ENCODE measurements at regions not wholly inside any gene's neighbourhood (a gene's known extent, or its start where the extent isn't known, plus 50 kb on each side); places are given as distances from the start of the nearest gene placed in this dataset.

GRCh38 chr5:86786955-86787354 lies 169.2 kb downstream of the COX7C start:
- FAIRE-seq = no peak

DNA sequence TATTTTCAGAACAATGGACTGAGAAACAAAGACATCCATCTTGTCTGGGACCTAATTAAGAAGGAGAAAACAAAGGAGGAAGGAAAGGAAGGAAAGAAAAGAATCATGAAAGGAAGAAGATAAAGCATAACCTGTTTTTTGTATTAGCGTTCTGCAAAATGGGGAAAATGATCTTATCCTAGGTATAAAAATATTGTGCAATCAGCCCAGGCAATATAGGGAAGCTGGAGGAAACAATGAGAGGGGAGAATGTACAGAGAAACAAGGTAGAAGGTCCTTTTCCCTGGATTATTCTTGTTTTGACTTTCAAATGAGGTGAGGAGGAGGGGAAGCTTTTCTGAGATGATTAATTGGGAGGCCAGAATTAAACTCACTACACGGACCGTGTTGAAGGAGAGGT lies 177.9 kb downstream of the COX7C start:
- no peak for FAIRE-seq

GRCh38 chr5:86797677-86798076 lies 179.9 kb downstream of the COX7C start:
- FAIRE-seq = no peak

- no peak for FAIRE-seq
Measured at GRCh38 chr5:86806206-86806605, 188.5 kb downstream of the COX7C start.

DNA sequence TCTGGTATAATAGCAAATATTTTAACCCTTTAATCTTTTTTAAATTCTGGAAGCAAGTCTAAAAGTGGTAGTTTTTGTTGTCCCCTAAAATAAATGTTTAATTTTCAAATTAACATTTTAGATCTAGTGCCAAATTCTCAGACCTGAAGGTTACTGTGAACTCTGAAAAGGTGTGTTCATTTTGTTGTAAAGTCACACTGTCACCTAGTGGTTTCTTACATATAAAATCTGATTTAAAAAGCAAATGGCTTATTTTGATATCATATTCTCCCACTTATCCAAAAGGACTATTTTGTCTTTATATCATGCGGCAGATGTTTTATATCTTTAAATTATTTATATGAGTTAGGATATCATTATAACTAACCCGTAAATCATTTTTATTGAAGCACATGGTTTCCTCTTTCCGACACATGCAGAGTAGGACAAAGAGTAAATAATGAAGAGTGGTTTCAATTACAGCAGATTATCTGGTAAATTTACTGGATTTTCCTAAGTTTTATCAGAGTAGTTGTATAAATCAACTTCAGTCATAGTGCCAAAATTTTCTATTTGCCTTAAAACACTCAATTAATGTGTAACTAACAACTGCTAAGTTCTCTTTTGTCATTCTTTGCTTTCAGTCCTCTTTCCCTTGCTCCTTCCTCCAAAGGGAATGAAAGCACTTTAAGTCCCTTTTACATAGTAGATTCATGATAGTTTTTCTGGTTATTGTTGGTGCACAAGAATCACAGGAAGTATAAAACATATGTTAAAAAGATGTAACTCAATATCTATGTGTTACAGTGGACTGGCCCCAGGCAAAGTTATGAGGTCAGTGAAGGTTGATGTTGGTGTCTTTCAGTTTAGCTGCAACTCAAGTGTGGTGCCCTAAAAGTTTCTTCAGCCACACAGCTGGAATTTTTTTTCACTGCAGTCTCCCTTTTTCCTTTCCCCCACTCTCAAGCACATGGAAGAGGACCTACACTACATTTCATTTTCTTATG lies 189.6 kb downstream of the COX7C start:
- no peak for FAIRE-seq

- no peak for FAIRE-seq
Measured at GRCh38 chr5:86814315-86814714, 196.6 kb downstream of the COX7C start.

DNA sequence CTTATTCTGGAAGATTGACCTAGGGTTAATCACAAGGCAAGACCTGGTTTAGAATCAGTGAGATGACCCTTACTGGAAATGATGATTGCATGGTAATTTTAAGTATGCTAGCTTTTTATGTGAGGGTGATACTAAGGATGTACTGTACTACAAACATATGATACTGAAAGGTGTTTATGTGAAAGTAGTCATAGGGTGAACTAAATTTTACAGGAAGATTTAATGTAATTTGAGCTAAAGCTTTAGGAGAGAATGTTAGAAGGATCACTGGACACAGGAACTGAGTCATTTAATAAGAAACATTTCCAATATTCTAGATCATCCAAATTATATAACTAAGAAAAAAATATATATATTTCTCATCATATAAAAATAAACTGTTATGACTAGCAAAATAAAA lies 197.2 kb downstream of the COX7C start:
- FAIRE-seq = no peak

DNA sequence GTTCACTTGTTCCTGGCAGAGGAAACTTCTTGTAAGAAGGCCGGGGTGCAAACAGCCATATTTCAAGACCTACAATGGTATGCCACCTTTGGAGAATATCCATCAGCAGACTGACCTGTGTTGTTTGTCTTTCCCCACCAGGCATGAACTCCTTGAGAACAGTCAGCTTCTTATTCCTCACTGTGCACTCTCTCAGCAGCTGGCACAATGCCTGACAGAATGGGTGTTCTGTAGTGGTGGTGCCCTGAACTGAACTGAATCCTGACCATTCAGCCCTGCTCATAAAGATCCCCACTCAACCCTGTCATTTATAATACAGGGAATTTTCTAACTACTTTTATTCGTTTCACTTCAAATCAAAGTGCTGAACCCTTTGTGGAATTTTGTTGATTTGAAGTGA lies 206.9 kb downstream of the COX7C start:
- no peak for FAIRE-seq

DNA sequence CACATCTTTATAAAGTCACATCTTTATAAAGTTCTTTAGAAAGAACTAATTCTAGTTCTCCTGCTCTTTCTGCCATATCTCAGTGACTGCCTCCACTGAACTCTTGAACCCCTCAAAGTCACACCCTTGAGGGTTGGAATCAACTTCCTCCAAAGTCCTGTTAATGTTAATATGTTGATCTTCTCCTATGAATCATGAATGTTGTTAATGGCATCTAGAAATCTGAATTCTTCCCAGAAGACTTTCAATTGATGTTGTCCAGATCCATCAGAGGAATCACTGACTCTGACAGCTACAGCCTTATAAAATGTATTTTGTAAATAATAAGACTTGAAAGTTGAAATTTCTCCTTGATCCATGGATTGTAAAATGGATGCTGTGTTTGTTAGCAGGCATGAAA lies 213.4 kb downstream of the COX7C start:
- no peak for FAIRE-seq

- no peak for FAIRE-seq
Measured at GRCh38 chr5:86833868-86834267, 216.1 kb downstream of the COX7C start.

- FAIRE-seq = no peak
Measured at GRCh38 chr5:86837610-86838009, 219.9 kb downstream of the COX7C start.

DNA sequence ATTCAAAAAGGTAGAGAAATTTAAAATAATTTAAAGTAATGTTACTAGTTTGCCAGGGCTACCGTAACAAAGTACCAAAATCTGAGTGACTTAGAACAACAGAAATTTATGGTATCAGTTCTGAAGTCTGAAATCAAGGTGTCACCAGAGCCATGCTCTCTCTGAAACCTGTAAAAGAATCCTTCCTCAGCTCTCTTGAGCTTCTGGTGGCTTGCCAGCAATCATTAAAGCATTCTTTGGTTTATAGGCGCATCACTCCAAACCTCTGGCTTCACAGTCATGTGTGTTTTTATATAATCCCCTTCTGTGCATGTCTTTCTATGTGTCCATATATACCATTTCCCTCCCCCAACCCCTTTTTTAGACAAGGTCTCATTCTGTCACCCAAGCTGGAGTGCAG lies 220.3 kb downstream of the COX7C start:
- no peak for FAIRE-seq

DNA sequence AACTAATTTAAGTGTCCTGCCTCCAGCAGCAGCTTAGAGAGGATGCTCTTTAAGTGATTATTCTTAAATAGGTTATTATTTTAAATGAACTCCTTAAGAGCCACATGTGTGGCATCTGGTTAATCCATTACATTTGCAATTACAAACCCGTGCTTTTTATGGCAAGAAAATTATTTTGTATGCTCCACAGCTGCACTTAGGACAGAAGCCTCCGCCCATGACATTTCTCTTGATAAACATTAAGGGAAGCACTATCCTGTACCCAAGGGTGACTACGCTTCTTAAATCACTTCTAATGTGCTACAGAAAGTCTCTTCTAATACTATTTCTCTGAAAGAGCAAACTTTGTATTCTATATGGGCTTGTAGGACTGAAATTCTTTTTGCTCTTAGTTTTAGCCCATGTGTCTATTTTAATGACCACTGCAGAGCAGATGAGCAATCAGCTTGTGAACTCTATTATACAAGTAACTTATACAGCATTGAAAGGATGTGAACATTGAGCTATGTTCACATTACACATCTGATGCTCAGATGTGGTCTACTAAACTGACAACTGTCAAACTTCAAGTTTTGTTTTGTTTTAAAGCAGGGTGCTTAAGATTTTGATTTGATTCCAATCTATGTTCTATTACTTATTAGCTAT lies 223.4 kb downstream of the COX7C start:
- FAIRE-seq = no peak

DNA sequence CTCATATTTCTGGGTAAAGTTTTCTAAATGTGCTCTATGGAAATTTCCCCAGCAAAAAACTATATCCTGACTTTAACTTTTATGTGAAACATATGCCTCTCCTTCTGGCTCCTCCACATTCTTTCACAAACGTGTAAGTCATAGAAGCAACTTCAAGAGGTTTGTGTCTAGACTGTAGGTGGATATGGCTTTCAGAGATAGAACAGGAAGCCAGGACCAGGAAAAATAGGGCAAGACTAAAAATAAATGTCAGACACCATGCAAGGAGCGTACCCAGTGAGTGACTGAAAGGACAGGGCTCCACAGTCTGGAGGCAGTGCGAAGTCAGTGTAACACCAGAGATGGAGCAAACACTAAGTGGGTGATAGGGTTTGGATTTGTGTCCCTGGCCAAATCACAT lies 240.7 kb downstream of the COX7C start:
- FAIRE-seq = no peak

DNA sequence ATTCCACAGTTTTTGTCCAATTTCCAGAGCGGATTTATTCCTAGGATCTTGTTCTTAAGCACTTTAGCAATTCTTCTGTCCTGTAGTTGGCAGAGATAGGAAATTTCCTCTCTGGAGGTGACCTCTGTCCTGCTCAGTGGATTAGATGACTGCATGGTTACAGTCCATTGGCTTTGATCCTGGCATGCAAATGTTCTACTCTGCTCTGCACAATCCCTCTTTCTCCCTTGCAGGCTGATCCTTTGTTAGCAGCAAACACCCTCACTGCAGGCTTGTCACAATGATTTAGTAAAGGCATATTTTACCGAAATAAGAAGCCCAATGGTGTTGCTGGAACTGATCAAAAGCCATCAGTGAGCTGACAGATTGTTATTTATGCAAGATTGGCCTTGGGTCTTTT lies 243.8 kb downstream of the COX7C start:
- no peak for FAIRE-seq

- FAIRE-seq = no peak
Measured at GRCh38 chr5:86862093-86862492, 244.4 kb downstream of the COX7C start.

- no peak for FAIRE-seq
Measured at GRCh38 chr5:86864051-86864450, 246.3 kb downstream of the COX7C start.

DNA sequence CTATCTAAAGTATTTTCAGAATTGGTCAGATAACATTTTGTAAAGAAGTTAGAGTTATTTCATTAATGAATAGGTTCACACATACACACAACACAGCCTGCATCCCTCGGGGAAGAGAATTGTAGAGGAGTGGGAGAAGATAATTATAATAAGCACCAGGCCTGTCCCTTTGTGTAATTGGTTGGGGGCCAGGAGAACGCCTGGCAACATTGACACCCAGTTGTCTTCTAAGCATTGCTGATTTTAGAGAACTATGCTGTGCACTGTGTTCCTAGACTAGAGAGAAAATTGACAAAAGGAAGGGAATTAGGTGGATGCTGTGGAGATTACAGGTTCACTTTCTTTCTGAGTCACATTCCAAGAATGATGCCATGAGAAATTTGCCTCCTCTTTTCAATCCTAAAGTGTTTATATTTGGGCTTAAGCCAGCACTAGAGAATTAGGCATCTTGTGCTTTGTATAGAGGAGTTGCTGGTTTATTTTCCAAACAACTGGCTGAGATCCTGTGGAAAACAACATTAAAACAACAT lies 247.6 kb downstream of the COX7C start:
- no peak for FAIRE-seq

- no peak for FAIRE-seq
Measured at GRCh38 chr5:86866036-86866435, 248.3 kb downstream of the COX7C start.

DNA sequence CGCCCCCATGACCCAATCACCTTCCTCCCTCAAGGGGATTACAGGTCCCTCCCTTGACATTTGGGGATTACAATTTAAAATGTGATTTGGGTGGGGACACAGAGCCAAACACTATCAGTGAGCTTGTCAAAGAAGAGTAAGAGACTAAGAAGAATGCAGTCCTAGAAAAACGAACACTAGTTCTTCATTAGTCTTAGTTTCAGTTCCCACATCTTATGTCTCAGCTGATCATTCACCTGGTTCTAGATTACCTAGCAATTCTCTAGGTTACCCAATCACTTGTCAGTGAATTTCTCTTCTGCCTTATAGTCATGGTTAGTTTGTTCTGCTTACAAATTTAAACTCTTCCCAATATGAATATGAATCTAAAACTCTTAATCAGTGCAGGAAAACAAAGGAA lies 251.5 kb downstream of the COX7C start:
- FAIRE-seq = no peak

- FAIRE-seq = no peak
Measured at GRCh38 chr5:86875539-86875938, 257.8 kb downstream of the COX7C start.

DNA sequence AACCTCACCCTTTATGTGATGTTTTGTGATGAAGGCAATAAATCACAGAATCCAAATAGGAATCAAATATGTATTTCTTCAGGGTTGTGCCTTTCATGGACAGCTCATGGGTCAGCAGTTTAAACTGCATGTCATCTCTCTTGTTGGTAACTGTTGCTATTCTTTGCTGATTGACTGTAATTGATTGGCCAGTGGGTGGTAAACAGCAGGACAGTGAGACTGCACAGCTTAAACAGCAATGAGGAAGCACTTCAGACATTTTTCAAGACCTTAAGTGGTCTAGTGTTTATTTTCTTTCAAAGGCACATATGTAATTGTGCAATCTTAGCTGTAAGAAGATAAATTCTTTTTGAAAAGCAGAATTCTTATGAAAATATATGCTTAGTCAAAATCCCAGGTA lies 260.5 kb downstream of the COX7C start:
- FAIRE-seq = no peak

DNA sequence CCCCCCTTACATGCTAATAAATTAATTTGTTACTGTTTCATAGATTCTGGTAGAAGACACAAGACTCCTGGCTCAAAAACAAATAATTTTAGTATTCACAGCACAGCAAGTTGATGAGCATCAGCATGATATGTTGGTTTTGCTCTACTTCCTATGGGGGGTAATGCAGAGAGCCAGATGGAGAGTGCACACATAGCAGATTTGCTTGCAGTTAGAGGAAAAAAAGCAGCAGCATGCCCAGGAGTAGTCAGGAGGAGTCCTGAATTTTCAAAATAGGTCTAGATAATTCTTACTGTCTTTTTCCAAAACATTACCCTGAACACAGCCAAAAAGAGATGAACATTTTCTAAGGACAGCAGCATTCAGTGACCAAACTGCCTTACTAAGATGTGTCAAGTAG lies 261.3 kb downstream of the COX7C start:
- FAIRE-seq = no peak

GRCh38 chr5:86880344-86880743 lies 262.6 kb downstream of the COX7C start:
- FAIRE-seq = no peak
